HEK293 (cell line): ENCODE measurements at regions not wholly inside any gene's neighbourhood (a gene's known extent, or its start where the extent isn't known, plus 50 kb on each side); places are given as distances from the start of the nearest gene placed in this dataset.

Experiments used
- CTCF ChIA-PET: fragments of 350-600 bp; formaldehyde crosslinking; extraction: SDS; loops from one replicate; lab custom pipeline; 2021; ENCODE audit warnings: antibody characterized with exemption; lab: Yijun Ruan, JAX
- POLR2A ChIA-PET: fragments of 300-600 bp; formaldehyde crosslinking; extraction: SDS; loops from one replicate; lab custom pipeline; 2020; ENCODE audit warnings: antibody characterized with exemption, inconsistent platforms; lab: Yijun Ruan, JAX
- H3K27ac ChIP-seq: fragments of 200-500 bp; sonication (Bioruptor generic); 2 replicates; pipeline ENCODE4 v1.5.1; 2014; ENCODE audit warnings: low read depth, low read length, control low read depth, inconsistent platforms; ENCODE audit errors: extremely low read depth
- H3K36me3 ChIP-seq, 2 experiments: fragments of 200-500 bp in 1 of 2; sonication (Bioruptor generic) in 1 of 2; 1 replicate in 1 of 2; 2 replicates in 1 of 2; pipeline ENCODE4 v1.5.1; 2014 to 2017; ENCODE audit warnings: inconsistent platforms in 2 of 2, low read length in 2 of 2; ENCODE audit not compliant: control insufficient read depth in 2 of 2, insufficient read depth in 1 of 2
- H3K4me1 ChIP-seq: fragments of 200-500 bp; sonication (Bioruptor generic); 2 replicates; pipeline ENCODE4 v1.5.1; 2014; ENCODE audit warnings: mild to moderate bottlenecking, low read length, inconsistent platforms; ENCODE audit not compliant: control insufficient read depth, insufficient read depth
- H3K4me3 ChIP-seq: 2 replicates; pipeline ENCODE4 v1.5.1; 2011; ENCODE audit warnings: low read depth, mild to moderate bottlenecking, control low read depth, low read length, moderate library complexity
- H3K9me3 ChIP-seq: fragments of 200-500 bp; sonication (Bioruptor generic); 2 replicates; pipeline ENCODE4 v1.5.1; 2014; ENCODE audit warnings: low read depth, low read length, inconsistent platforms; ENCODE audit not compliant: control insufficient read depth, insufficient read depth
- EGR2 ChIP-seq: fragments of 450-650 bp; formaldehyde crosslinking; IDR thresholded peaks from 2 replicates; pipeline ENCODE4 v1.5.1; 2016; ENCODE audit warnings: low read depth, missing biosample characterization, missing genetic modification characterization
- KLF16 ChIP-seq: fragments of 450-650 bp; formaldehyde crosslinking; IDR thresholded peaks from 2 replicates; pipeline ENCODE4 v1.5.1; 2017; ENCODE audit warnings: missing biosample characterization, missing genetic modification characterization
- OSR2 ChIP-seq: fragments of 450-650 bp; formaldehyde crosslinking; IDR thresholded peaks from 2 replicates; pipeline ENCODE4 v1.5.1; 2016; ENCODE audit warnings: missing biosample characterization, missing genetic modification characterization
- YY2 ChIP-seq: fragments of 450-650 bp; formaldehyde crosslinking; IDR thresholded peaks from 2 replicates; pipeline ENCODE4 v1.5.1; 2016; ENCODE audit warnings: missing biosample characterization, missing genetic modification characterization
- ZFHX2 ChIP-seq: fragments of 450-650 bp; formaldehyde crosslinking; conservative IDR thresholded peaks from 2 replicates; pipeline ENCODE4 v1.5.1; 2016; ENCODE audit warnings: missing biosample characterization, missing genetic modification characterization
- ZNF202 ChIP-seq: fragments of 450-650 bp; formaldehyde crosslinking; IDR thresholded peaks from 2 replicates; pipeline ENCODE4 v1.5.1; 2016; ENCODE audit warnings: missing biosample characterization, missing genetic modification characterization, borderline replicate concordance
- ZNF248 ChIP-seq: fragments of 450-650 bp; formaldehyde crosslinking; IDR thresholded peaks from 2 replicates; pipeline ENCODE4 v1.5.1; 2017; ENCODE audit warnings: missing biosample characterization, missing genetic modification characterization
- ZNF292 ChIP-seq: fragments of 450-650 bp; formaldehyde crosslinking; IDR thresholded peaks from 2 replicates; pipeline ENCODE4 v1.5.1; 2016; ENCODE audit warnings: low read depth, missing biosample characterization, missing genetic modification characterization, borderline replicate concordance
- ZNF350 ChIP-seq: fragments of 450-650 bp; formaldehyde crosslinking; IDR thresholded peaks from 2 replicates; pipeline ENCODE4 v1.5.0; 2017; ENCODE audit warnings: missing biosample characterization, mild to moderate bottlenecking, missing genetic modification characterization
- ZNF544 ChIP-seq: fragments of 450-650 bp; formaldehyde crosslinking; IDR thresholded peaks from 2 replicates; pipeline ENCODE4 v1.5.0; 2017; ENCODE audit warnings: missing biosample characterization, missing genetic modification characterization
- ZNF768 ChIP-seq: fragments of 450-650 bp; formaldehyde crosslinking; IDR thresholded peaks from 2 replicates; pipeline ENCODE4 v1.5.1; 2018; ENCODE audit warnings: missing biosample characterization, mild to moderate bottlenecking, missing genetic modification characterization
- ZNF843 ChIP-seq: fragments of 450-650 bp; formaldehyde crosslinking; IDR thresholded peaks from 2 replicates; pipeline ENCODE4 v1.5.1; 2016; ENCODE audit warnings: missing biosample characterization, missing genetic modification characterization
- ZSCAN23 ChIP-seq: fragments of 450-650 bp; formaldehyde crosslinking; IDR thresholded peaks from 2 replicates; pipeline ENCODE4 v1.5.1; 2016; ENCODE audit warnings: missing biosample characterization, missing genetic modification characterization
- ZXDB ChIP-seq: fragments of 450-650 bp; formaldehyde crosslinking; IDR thresholded peaks from 2 replicates; pipeline ENCODE4 v1.5.1; 2016; ENCODE audit warnings: missing biosample characterization, missing genetic modification characterization
- TF ChIP-seq, protein P1 (sequence below): fragments of 450-650 bp; formaldehyde crosslinking; IDR thresholded peaks from 2 replicates; pipeline ENCODE4 v1.5.1; 2016; ENCODE audit warnings: missing biosample characterization, missing genetic modification characterization
- TF ChIP-seq, protein P2 (sequence below): fragments of 450-650 bp; formaldehyde crosslinking; IDR thresholded peaks from 2 replicates; pipeline ENCODE4 v1.5.1; 2016; ENCODE audit warnings: missing biosample characterization, missing genetic modification characterization
- TF ChIP-seq, protein P3 (sequence below): fragments of 450-650 bp; formaldehyde crosslinking; IDR thresholded peaks from 2 replicates; pipeline ENCODE4 v1.5.1; 2017; ENCODE audit warnings: missing biosample characterization, mild to moderate bottlenecking, missing genetic modification characterization, moderate library complexity
- TF ChIP-seq, protein P4 (sequence below): fragments of 450-650 bp; formaldehyde crosslinking; IDR thresholded peaks from 2 replicates; pipeline ENCODE4 v1.5.1; 2017; ENCODE audit warnings: missing biosample characterization, missing genetic modification characterization
- TF ChIP-seq, protein P5 (sequence below): fragments of 450-650 bp; formaldehyde crosslinking; IDR thresholded peaks from 2 replicates; pipeline ENCODE4 v1.5.1; 2016; ENCODE audit warnings: missing biosample characterization, missing genetic modification characterization
- TF ChIP-seq, protein P6 (sequence below): sonication (generic); formaldehyde crosslinking; IDR thresholded peaks from 2 replicates; pipeline ENCODE4 v1.8.1; 2022; ENCODE audit warnings: mild to moderate bottlenecking, moderate library complexity, missing genetic modification reagents
- TF ChIP-seq, protein P7 (sequence below): fragments of 450-650 bp; formaldehyde crosslinking; IDR thresholded peaks from 2 replicates; pipeline ENCODE4 v1.5.1; 2017; ENCODE audit warnings: missing biosample characterization, missing genetic modification characterization

DNA sequence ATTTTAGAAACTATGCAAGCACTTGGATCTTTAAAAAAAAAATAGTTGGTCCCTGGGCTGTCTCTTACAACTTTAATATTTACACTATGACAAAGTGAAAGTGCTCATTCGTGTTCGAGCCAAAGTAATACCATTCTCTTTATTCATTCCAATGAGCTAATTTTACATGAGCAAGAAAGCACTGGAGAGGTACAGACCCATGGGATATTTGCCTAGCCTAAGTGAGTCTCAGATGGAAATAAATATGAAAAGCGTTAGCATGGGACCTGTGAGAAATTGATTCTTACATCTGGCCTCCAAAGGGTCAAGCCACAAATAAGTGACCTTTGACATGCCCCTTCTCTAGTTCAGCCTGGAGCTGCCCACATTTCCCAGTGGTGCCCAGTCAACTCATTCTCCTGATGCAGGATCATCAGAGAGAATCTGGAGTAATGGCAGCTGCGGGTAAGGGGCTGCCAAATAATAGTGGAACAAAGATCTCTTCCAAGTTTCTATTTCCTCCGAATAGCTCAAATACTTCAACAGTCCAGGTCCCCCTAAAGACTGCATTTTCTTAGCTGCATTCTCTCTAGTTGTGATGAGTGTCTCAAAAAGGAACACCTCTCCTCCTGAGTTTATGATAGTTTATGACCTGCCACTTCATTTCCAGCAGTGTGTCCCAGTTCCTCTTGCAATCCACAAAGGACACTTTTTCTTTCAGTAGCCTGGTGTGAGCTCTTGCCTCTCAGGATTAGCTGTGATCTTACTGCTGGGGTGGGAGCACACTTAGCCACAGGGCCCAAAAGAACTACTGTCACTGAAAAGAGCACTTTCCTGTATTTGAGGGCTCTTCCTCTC is 208.2 kb downstream of the DAD1 start (continued):
- no peak for TF ChIP-seq ZNF843 (tag by site-specific recombination)
- TF ChIP-seq, protein P1, sequence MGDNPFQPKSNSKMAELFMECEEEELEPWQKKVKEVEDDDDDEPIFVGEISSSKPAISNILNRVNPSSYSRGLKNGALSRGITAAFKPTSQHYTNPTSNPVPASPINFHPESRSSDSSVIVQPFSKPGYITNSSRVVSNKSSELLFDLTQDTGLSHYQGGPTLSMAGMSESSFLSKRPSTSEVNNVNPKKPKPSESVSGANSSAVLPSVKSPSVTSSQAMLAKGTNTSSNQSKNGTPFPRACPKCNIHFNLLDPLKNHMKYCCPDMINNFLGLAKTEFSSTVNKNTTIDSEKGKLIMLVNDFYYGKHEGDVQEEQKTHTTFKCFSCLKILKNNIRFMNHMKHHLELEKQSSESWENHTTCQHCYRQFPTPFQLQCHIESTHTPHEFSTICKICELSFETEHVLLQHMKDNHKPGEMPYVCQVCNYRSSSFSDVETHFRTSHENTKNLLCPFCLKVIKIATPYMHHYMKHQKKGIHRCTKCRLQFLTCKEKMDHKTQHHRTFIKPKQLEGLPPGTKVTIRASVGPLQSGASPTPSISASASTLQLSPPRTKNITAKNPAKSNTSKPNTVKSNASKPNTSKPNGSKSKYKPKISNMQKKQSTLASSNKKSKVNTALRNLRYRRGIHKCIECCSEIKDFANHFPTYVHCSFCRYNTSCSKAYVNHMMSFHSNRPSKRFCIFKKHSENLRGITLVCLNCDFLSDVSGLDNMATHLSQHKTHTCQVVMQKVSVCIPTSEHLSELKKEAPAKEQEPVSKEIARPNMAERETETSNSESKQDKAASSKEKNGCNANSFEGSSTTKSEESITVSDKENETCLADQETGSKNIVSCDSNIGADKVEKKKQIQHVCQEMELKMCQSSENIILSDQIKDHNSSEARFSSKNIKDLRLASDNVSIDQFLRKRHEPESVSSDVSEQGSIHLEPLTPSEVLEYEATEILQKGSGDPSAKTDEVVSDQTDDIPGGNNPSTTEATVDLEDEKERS (tag by site-specific recombination) = no peak
- no peak for TF ChIP-seq ZSCAN23
- TF ChIP-seq ZXDB (tag by site-specific recombination) = no peak
- no peak for TF ChIP-seq OSR2 (tag by site-specific recombination)
- no peak for TF ChIP-seq ZNF768 (tag by site-specific recombination)
- TF ChIP-seq, protein P2, sequence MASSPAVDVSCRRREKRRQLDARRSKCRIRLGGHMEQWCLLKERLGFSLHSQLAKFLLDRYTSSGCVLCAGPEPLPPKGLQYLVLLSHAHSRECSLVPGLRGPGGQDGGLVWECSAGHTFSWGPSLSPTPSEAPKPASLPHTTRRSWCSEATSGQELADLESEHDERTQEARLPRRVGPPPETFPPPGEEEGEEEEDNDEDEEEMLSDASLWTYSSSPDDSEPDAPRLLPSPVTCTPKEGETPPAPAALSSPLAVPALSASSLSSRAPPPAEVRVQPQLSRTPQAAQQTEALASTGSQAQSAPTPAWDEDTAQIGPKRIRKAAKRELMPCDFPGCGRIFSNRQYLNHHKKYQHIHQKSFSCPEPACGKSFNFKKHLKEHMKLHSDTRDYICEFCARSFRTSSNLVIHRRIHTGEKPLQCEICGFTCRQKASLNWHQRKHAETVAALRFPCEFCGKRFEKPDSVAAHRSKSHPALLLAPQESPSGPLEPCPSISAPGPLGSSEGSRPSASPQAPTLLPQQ (tag by site-specific recombination) = no peak
- TF ChIP-seq ZNF292 (tag by site-specific recombination) = no peak
- no peak for TF ChIP-seq ZFHX2 (tag by site-specific recombination)
- TF ChIP-seq, all 188 proteins: peak for 0

DNA sequence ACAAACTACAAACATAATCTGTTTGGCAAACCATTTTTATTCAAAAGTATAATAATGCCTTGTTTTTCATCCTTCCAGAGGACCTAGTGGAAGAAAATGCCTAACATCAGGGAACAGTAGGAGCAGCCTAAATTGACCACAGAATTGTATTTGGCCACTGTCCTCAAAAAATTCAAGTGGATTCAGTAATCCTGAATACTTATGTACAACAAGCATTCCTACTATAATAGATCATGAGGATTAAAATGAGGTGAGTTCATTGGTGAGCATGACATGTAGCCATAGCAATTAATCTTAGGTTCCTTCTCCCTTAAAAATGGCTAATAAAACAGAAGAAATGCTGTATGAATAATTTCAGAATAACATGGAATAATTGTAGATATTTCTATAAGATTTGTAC is 209.3 kb downstream of the DAD1 start:
- ChIA-PET POLR2A (no interaction called here), CTCF (interaction anchor here (0.7 to 4.1 kb wide), 8 partner anchors 11 to 268 kb away, joined by 3 to 18 read pairs (median 4); no protein-coding TSS in a partner anchor)
- Histone ChIP-seq H3K4me3 (no peak overlapping the region), H3K4me1 (no peaks in the 10 kb centered on the region), H3K36me3 (no peaks in the 10 kb centered on the region), H3K9me3 (no peaks in the 10 kb centered on the region), H3K27ac (no peak overlapping the region)
- TF ChIP-seq, protein P3, sequence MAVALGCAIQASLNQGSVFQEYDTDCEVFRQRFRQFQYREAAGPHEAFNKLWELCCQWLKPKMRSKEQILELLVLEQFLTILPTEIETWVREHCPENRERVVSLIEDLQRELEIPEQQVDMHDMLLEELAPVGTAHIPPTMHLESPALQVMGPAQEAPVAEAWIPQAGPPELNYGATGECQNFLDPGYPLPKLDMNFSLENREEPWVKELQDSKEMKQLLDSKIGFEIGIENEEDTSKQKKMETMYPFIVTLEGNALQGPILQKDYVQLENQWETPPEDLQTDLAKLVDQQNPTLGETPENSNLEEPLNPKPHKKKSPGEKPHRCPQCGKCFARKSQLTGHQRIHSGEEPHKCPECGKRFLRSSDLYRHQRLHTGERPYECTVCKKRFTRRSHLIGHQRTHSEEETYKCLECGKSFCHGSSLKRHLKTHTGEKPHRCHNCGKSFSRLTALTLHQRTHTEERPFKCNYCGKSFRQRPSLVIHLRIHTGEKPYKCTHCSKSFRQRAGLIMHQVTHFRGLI (tag by site-specific recombination) = no peak
- TF ChIP-seq ZNF248 (tag by site-specific recombination) (no peak), YY2 (tag by site-specific recombination) (no peak), ZNF544 (no peak), EGR2 (no peak), ZNF202 (tag by site-specific recombination) (no peak), KLF16 (tag by site-specific recombination) (no peak), ZNF350 (no peak)
- TF ChIP-seq, protein P4, sequence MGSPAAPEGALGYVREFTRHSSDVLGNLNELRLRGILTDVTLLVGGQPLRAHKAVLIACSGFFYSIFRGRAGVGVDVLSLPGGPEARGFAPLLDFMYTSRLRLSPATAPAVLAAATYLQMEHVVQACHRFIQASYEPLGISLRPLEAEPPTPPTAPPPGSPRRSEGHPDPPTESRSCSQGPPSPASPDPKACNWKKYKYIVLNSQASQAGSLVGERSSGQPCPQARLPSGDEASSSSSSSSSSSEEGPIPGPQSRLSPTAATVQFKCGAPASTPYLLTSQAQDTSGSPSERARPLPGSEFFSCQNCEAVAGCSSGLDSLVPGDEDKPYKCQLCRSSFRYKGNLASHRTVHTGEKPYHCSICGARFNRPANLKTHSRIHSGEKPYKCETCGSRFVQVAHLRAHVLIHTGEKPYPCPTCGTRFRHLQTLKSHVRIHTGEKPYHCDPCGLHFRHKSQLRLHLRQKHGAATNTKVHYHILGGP (tag by site-specific recombination) = no peak
- TF ChIP-seq, protein P5, sequence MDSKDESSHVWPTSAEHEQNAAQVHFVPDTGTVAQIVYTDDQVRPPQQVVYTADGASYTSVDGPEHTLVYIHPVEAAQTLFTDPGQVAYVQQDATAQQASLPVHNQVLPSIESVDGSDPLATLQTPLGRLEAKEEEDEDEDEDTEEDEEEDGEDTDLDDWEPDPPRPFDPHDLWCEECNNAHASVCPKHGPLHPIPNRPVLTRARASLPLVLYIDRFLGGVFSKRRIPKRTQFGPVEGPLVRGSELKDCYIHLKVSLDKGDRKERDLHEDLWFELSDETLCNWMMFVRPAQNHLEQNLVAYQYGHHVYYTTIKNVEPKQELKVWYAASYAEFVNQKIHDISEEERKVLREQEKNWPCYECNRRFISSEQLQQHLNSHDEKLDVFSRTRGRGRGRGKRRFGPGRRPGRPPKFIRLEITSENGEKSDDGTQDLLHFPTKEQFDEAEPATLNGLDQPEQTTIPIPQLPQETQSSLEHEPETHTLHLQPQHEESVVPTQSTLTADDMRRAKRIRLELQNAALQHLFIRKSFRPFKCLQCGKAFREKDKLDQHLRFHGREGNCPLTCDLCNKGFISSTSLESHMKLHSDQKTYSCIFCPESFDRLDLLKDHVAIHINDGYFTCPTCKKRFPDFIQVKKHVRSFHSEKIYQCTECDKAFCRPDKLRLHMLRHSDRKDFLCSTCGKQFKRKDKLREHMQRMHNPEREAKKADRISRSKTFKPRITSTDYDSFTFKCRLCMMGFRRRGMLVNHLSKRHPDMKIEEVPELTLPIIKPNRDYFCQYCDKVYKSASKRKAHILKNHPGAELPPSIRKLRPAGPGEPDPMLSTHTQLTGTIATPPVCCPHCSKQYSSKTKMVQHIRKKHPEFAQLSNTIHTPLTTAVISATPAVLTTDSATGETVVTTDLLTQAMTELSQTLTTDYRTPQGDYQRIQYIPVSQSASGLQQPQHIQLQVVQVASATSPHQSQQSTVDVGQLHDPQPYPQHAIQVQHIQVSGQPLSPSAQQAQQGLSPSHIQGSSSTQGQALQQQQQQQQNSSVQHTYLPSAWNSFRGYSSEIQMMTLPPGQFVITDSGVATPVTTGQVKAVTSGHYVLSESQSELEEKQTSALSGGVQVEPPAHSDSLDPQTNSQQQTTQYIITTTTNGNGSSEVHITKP (tag by site-specific recombination) = no peak
- TF ChIP-seq, protein P6, sequence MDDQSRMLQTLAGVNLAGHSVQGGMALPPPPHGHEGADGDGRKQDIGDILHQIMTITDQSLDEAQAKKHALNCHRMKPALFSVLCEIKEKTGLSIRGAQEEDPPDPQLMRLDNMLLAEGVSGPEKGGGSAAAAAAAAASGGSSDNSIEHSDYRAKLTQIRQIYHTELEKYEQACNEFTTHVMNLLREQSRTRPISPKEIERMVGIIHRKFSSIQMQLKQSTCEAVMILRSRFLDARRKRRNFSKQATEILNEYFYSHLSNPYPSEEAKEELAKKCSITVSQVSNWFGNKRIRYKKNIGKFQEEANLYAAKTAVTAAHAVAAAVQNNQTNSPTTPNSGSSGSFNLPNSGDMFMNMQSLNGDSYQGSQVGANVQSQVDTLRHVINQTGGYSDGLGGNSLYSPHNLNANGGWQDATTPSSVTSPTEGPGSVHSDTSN (CRISPR knock-in tag) = no peak
- TF ChIP-seq, protein P7, sequence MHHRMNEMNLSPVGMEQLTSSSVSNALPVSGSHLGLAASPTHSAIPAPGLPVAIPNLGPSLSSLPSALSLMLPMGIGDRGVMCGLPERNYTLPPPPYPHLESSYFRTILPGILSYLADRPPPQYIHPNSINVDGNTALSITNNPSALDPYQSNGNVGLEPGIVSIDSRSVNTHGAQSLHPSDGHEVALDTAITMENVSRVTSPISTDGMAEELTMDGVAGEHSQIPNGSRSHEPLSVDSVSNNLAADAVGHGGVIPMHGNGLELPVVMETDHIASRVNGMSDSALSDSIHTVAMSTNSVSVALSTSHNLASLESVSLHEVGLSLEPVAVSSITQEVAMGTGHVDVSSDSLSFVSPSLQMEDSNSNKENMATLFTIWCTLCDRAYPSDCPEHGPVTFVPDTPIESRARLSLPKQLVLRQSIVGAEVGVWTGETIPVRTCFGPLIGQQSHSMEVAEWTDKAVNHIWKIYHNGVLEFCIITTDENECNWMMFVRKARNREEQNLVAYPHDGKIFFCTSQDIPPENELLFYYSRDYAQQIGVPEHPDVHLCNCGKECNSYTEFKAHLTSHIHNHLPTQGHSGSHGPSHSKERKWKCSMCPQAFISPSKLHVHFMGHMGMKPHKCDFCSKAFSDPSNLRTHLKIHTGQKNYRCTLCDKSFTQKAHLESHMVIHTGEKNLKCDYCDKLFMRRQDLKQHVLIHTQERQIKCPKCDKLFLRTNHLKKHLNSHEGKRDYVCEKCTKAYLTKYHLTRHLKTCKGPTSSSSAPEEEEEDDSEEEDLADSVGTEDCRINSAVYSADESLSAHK = no peak
